ENCODE measurements at regions not wholly inside any gene's neighbourhood (a gene's known extent, or its start where the extent isn't known, plus 50 kb on each side); places are given as distances from the start of the nearest gene placed in this dataset.
"Not testable (repeated sequence)": the region's sequence is repeated elsewhere in the genome, so short reads cannot be mapped to it uniquely, and the experiment has no call there.

DNA sequence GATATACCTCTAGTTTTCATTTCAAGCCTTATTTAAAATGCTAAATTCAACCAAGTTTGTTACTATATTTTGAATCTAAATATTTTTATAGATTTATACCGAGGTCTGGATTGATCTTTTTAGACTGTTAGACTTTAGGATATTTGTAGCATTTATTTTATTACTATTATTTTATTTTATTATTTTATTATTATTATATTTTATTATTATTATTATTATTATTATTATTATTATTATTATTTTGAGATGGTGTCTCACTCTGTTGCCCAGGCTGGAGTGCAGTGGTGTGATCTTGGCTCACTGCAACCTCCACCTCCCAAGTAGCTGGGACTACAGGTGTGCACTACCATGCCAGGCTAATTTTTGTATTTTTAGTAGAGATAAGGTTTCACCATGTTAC lies 195.3 kb downstream of the ALX1 start:
- TF ChIP-seq EZH2 (IDR thresholded peaks at IDR 0.05) = not testable (repeated sequence)
- TF ChIP-seq, protein P1, sequence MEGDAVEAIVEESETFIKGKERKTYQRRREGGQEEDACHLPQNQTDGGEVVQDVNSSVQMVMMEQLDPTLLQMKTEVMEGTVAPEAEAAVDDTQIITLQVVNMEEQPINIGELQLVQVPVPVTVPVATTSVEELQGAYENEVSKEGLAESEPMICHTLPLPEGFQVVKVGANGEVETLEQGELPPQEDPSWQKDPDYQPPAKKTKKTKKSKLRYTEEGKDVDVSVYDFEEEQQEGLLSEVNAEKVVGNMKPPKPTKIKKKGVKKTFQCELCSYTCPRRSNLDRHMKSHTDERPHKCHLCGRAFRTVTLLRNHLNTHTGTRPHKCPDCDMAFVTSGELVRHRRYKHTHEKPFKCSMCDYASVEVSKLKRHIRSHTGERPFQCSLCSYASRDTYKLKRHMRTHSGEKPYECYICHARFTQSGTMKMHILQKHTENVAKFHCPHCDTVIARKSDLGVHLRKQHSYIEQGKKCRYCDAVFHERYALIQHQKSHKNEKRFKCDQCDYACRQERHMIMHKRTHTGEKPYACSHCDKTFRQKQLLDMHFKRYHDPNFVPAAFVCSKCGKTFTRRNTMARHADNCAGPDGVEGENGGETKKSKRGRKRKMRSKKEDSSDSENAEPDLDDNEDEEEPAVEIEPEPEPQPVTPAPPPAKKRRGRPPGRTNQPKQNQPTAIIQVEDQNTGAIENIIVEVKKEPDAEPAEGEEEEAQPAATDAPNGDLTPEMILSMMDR (IDR thresholded peaks at IDR 0.05) = not testable (repeated sequence)

Measured in neural progenitor cell (in vitro differentiated cells).